ENCODE measurements at regions not wholly inside any gene's neighbourhood (a gene's known extent, or its start where the extent isn't known, plus 50 kb on each side); places are given as distances from the start of the nearest gene placed in this dataset.

DNA sequence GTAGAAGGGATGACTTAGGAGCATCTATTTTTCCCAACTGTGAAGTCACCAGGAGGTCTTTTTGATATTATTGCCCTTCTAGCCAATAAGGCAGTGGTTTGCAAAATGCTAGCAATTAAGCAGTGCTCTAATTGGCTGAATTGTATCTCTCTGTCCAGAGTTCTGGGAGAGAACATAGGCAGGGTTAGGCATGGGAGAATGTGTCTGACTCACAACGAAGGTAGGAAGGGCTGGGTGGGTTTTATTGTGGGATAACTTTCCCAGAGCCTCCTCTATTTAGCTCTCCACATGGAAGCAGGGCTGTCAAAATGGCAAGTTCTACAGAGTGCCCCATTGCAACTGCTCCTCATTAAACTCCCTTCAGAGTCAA is 415.9 kb upstream of the CADM1 start:
- Mint-ChIP-seq H3K27ac (ENCODE audit: unreplicated experiment) (no peak overlapping the region), H3K4me3 (ENCODE audit: unreplicated experiment) (no peak overlapping the region), H3K9me3 (ENCODE audit: unreplicated experiment) (no peaks in the 10 kb centered on the region), H3K36me3 (ENCODE audit: unreplicated experiment) (no peaks in the 10 kb centered on the region), H3K4me1 (ENCODE audit: unreplicated experiment) (peaks cover 8% of the 10 kb centered on the region), H3K27me3 (ENCODE audit: unreplicated experiment) (peaks cover 4% of the 10 kb centered on the region)
- TF ChIP-seq, protein P1, sequence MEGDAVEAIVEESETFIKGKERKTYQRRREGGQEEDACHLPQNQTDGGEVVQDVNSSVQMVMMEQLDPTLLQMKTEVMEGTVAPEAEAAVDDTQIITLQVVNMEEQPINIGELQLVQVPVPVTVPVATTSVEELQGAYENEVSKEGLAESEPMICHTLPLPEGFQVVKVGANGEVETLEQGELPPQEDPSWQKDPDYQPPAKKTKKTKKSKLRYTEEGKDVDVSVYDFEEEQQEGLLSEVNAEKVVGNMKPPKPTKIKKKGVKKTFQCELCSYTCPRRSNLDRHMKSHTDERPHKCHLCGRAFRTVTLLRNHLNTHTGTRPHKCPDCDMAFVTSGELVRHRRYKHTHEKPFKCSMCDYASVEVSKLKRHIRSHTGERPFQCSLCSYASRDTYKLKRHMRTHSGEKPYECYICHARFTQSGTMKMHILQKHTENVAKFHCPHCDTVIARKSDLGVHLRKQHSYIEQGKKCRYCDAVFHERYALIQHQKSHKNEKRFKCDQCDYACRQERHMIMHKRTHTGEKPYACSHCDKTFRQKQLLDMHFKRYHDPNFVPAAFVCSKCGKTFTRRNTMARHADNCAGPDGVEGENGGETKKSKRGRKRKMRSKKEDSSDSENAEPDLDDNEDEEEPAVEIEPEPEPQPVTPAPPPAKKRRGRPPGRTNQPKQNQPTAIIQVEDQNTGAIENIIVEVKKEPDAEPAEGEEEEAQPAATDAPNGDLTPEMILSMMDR (IDR thresholded peaks at IDR 0.05): no peak
- DNase-seq (ENCODE audit: extremely low spot score, unreplicated experiment): no peak

DNA sequence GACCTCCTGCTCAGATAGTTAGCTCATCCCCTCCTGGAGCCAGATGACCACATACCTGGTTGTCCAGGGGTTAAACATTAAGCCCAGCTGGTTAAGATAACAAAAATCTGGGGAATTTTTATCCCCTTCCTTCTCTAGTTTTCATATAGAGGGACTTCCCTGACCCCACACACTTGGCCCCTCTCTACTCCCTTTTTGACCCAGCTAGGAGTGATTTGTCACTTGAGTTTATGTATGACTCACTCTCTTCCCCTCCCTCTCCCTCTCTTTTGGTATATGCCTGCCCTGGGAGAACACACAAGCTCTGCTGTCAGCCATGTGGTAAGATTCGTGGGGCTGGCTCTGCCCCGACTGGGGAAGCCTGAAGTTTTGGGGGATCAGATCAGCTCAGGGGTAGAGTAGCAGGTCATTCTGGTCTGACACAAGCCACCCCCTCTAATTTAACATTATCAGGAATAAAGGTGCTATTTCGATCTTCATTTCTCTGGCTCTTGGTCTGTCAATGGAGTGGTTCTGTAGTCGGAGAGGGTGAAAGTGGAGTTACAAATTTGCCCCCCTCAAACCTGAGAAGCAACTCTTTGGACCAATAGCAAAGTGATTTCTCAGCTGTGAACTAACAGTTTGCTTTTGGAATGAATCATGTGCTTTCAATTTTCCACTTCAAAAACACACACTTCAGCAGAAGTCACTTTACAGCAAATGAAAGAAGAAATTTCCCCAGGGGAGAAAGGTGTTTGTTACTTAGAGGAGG is 415.3 kb upstream of the CADM1 start:
- no peaks in the 10 kb centered on the region for H3K36me3 Mint-ChIP-seq (ENCODE audit: unreplicated experiment)
- peaks cover 8% of the 10 kb centered on the region for H3K4me1 Mint-ChIP-seq (ENCODE audit: unreplicated experiment)
- H3K27me3 Mint-ChIP-seq (ENCODE audit: unreplicated experiment): peaks cover 4% of the 10 kb centered on the region
- H3K4me3 Mint-ChIP-seq (ENCODE audit: unreplicated experiment): no peak overlapping the region
- no peak for DNase-seq (ENCODE audit: extremely low spot score, unreplicated experiment)
- no peaks in the 10 kb centered on the region for H3K9me3 Mint-ChIP-seq (ENCODE audit: unreplicated experiment)
- no peak overlapping the region for H3K27ac Mint-ChIP-seq (ENCODE audit: unreplicated experiment)
- TF ChIP-seq, protein P1 (IDR thresholded peaks at IDR 0.05): no peak

DNA sequence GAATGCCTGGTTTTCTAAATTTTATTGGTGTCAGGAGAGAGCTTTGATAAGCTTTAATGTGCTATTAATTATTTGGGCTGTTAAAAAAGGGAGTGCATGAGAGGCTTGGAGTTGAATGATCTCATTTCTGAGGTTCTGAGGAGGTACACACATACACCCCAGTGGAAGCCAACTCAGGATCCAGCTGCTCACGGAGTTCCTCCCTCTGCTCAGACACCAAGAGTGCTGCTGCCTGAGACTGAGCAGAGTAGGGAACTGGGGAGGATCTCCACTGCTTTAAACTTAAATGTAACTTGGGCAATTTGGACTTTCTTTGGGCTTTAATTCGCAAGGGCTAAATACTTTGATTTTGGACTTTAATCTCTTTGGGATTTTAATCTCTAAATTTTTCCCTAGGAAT is 414.4 kb upstream of the CADM1 start:
- Mint-ChIP-seq H3K4me3 (ENCODE audit: unreplicated experiment) (no peak overlapping the region), H3K27ac (ENCODE audit: unreplicated experiment) (no peak overlapping the region), H3K27me3 (ENCODE audit: unreplicated experiment) (peaks cover 4% of the 10 kb centered on the region), H3K9me3 (ENCODE audit: unreplicated experiment) (no peaks in the 10 kb centered on the region), H3K4me1 (ENCODE audit: unreplicated experiment) (peaks cover 8% of the 10 kb centered on the region), H3K36me3 (ENCODE audit: unreplicated experiment) (no peaks in the 10 kb centered on the region)
- no peak for DNase-seq (ENCODE audit: extremely low spot score, unreplicated experiment)
- TF ChIP-seq, protein P1 (IDR thresholded peaks at IDR 0.05): no peak

DNA sequence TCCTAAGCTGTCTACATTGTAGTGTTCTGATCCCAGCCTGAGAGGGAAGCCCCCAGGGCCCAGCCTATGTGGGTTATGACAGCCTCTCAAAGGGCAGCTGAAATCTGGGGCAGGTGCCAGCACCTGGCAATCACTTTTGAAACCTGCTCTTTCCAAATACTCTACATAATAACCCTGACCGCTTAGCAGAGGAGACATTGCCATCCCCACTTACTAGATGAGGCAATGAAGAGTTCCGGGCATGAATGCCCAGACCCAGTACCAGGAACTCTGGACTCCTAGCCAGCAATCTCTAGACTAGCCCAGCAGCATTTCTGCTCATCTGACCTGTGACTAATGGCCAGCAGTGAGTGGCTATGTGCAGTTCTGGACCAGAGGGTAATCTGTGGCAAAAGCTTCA is 412.4 kb upstream of the CADM1 start:
- no peaks in the 10 kb centered on the region for H3K9me3 Mint-ChIP-seq (ENCODE audit: unreplicated experiment)
- TF ChIP-seq, protein P1 (IDR thresholded peaks at IDR 0.05): no peak
- no peak overlapping the region for H3K4me3 Mint-ChIP-seq (ENCODE audit: unreplicated experiment)
- H3K36me3 Mint-ChIP-seq (ENCODE audit: unreplicated experiment): no peaks in the 10 kb centered on the region
- peaks cover 9% of the 10 kb centered on the region for H3K27me3 Mint-ChIP-seq (ENCODE audit: unreplicated experiment)
- peaks cover 8% of the 10 kb centered on the region for H3K4me1 Mint-ChIP-seq (ENCODE audit: unreplicated experiment)
- no peak overlapping the region for H3K27ac Mint-ChIP-seq (ENCODE audit: unreplicated experiment)
- DNase-seq (ENCODE audit: extremely low spot score, unreplicated experiment): no peak

DNA sequence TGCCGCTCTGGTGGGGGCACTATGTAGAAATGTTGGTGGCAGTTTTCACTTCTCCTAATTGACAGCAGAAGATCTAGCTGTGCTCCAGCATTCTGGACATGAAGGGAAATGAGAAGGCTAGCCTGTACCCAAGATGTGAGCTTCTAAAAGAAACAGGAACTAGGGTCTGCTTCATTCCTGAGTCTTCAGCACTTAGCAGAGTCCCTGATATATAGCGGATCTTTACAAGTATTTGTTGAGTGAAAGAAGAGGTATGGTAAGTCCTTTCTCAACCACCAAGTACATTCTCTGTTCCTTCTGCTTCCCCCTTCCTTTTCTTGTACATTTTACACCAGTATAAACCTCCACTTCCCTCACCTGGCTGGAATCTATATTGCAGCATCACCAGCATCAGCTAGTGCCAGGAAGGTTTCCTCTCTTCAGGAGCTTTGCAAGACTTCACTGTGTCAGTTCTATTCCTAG is 408.3 kb upstream of the CADM1 start:
- TF ChIP-seq, protein P1 (IDR thresholded peaks at IDR 0.05): peak; percentile 29
- Mint-ChIP-seq H3K36me3 (ENCODE audit: unreplicated experiment) (no peaks in the 10 kb centered on the region), H3K27me3 (ENCODE audit: unreplicated experiment) (peaks cover 9% of the 10 kb centered on the region), H3K4me1 (ENCODE audit: unreplicated experiment) (peaks cover 4% of the 10 kb centered on the region), H3K27ac (ENCODE audit: unreplicated experiment) (no peak overlapping the region), H3K9me3 (ENCODE audit: unreplicated experiment) (no peaks in the 10 kb centered on the region), H3K4me3 (ENCODE audit: unreplicated experiment) (no peak overlapping the region)
- no peak for DNase-seq (ENCODE audit: extremely low spot score, unreplicated experiment)
